Calu3 (cell line): ENCODE measurements at regions not wholly inside any gene's neighbourhood (a gene's known extent, or its start where the extent isn't known, plus 50 kb on each side); places are given as distances from the start of the nearest gene placed in this dataset.
"Not testable (repeated sequence)": the region's sequence is repeated elsewhere in the genome, so short reads cannot be mapped to it uniquely, and the experiment has no call there.

ENCODE experiments used
- BruUV-seq: library from RNA; stranded (reverse); fragments of 400-500 nt; replicated peaks from 2 replicates; lab custom pipeline; 2021; lab: Mats Ljungman, UMichigan
- CTCF ChIA-PET: fragments of 300-600 bp; sonication (Branson Sonifier 250); formaldehyde crosslinking; loops from one replicate; lab custom pipeline; 2022; ENCODE audit warnings: antibody characterized with exemption; lab: Charles Lee
- DNase-seq: peaks from one replicate; pipeline ENCODE4 v3.0.0; 2022
- H3K27ac Mint-ChIP-seq: one replicate; pipeline ENCODE4 v1.8.0; 2022; ENCODE audit warnings: mixed read lengths; ENCODE audit not compliant: unreplicated experiment
- H3K27me3 Mint-ChIP-seq: one replicate; pipeline ENCODE4 v1.8.0; 2022; ENCODE audit warnings: mixed read lengths; ENCODE audit not compliant: unreplicated experiment
- H3K36me3 Mint-ChIP-seq: one replicate; pipeline ENCODE4 v1.8.0; 2022; ENCODE audit warnings: mild to moderate bottlenecking, moderate library complexity, mixed read lengths; ENCODE audit not compliant: insufficient read depth, unreplicated experiment
- H3K4me1 Mint-ChIP-seq: one replicate; pipeline ENCODE4 v1.8.0; 2022; ENCODE audit warnings: mild to moderate bottlenecking, low read depth, mixed read lengths; ENCODE audit not compliant: unreplicated experiment
- H3K4me3 Mint-ChIP-seq: one replicate; pipeline ENCODE4 v1.8.0; 2022; ENCODE audit warnings: mild to moderate bottlenecking, low read depth, moderate library complexity, mixed read lengths; ENCODE audit not compliant: unreplicated experiment
- H3K9me3 Mint-ChIP-seq: one replicate; pipeline ENCODE4 v1.8.0; 2022; ENCODE audit warnings: low read depth, mixed read lengths; ENCODE audit not compliant: unreplicated experiment
- CTCF ChIP-seq: fragments of 200-600 bp; IDR thresholded peaks from one replicate; pipeline ENCODE4 v1.8.0; 2022; ENCODE audit warnings: antibody characterized with exemption; ENCODE audit not compliant: unreplicated experiment
- intact Hi-C: fragments of 100-400 bp; cut with micrococcal nuclease; formaldehyde crosslinking; loops from one replicate; pipeline ENCODE4 v1.10.0; 2022; ENCODE audit not compliant: unreplicated experiment

- Mint-ChIP-seq H3K27me3 (no peaks in the 10 kb centered on the region), H3K4me1 (no peaks in the 10 kb centered on the region), H3K36me3 (no peaks in the 10 kb centered on the region), H3K9me3 (no peaks in the 10 kb centered on the region), H3K4me3 (no peak overlapping the region), H3K27ac (no peak overlapping the region)
- intact Hi-C loops: no loop called here
- no peak for TF ChIP-seq CTCF
- no TSS peak for BruUV-seq
- CTCF ChIA-PET: no interaction called here
- DNase-seq: no peak
Observed at GRCh38 chr13:107788464-107789165, 426.7 kb downstream of the LIG4 start.

- H3K9me3 Mint-ChIP-seq, DNase-seq, H3K4me1 Mint-ChIP-seq, CTCF ChIA-PET, H3K27me3 Mint-ChIP-seq, H3K4me3 Mint-ChIP-seq, H3K36me3 Mint-ChIP-seq, H3K27ac Mint-ChIP-seq, BruUV-seq, intact Hi-C loops: not testable (repeated sequence)
Observed at GRCh38 chr13:107782646-107783045, 432.7 kb downstream of the LIG4 start.

GRCh38 chr13:107778094-107778493 lies 437.2 kb downstream of the LIG4 start:
- no peak for DNase-seq
- no peaks in the 10 kb centered on the region for H3K9me3 Mint-ChIP-seq
- CTCF ChIA-PET: no interaction called here
- intact Hi-C loops: no loop called here
- no peaks in the 10 kb centered on the region for H3K27me3 Mint-ChIP-seq
- no TSS peak for BruUV-seq
- no peaks in the 10 kb centered on the region for H3K4me1 Mint-ChIP-seq
- no peak overlapping the region for H3K4me3 Mint-ChIP-seq
- no peak for TF ChIP-seq CTCF
- no peak overlapping the region for H3K27ac Mint-ChIP-seq
- H3K36me3 Mint-ChIP-seq: no peaks in the 10 kb centered on the region

GRCh38 chr13:107770541-107770940 lies 444.8 kb downstream of the LIG4 start:
- Mint-ChIP-seq H3K36me3 (no peaks in the 10 kb centered on the region), H3K27me3 (no peaks in the 10 kb centered on the region), H3K27ac (no peak overlapping the region), H3K4me1 (no peaks in the 10 kb centered on the region), H3K4me3 (no peak overlapping the region), H3K9me3 (no peaks in the 10 kb centered on the region)
- TF ChIP-seq CTCF: no peak
- no peak for DNase-seq
- CTCF ChIA-PET: no interaction called here
- no TSS peak for BruUV-seq
- intact Hi-C loops: no loop called here

- DNase-seq: no peak
- Mint-ChIP-seq H3K36me3 (no peaks in the 10 kb centered on the region), H3K4me3 (no peak overlapping the region), H3K9me3 (no peaks in the 10 kb centered on the region), H3K27ac (peak overlapping the region; percentile 46), H3K4me1 (no peaks in the 10 kb centered on the region), H3K27me3 (no peaks in the 10 kb centered on the region)
- intact Hi-C loops: loop anchor here (10.0 kb wide), 1 partner anchor 68 kb away; no protein-coding TSS in a partner anchor
- CTCF ChIA-PET: no interaction called here
- no peak for TF ChIP-seq CTCF
- no TSS peak for BruUV-seq
Observed at GRCh38 chr13:107767119-107767518, 448.2 kb downstream of the LIG4 start.
